ENCODE measurements at regions not wholly inside any gene's neighbourhood (a gene's known extent, or its start where the extent isn't known, plus 50 kb on each side); places are given as distances from the start of the nearest gene placed in this dataset.

DNA sequence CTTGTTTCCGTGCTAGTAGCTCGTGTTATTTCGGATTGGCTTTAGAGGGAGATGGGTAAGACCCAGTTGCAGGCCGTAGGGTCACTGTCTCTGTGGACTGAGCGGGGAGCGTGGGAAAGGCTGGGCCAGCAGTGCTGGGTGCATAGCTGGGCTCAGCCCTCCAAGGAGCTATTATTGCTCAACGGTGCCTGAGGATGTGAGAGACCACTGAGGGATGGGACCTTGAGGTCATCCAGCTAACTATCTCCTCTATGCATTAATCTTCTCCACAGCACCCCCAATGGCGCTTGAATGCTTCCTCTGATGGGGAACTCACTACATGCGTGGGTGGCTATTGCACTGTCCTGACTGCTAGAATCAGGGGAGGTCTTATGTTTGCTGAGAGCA, 126.1 kb upstream of the FOXF1 start:
- DNase-seq (ENCODE audit: insufficient read length, low spot score) (no peak), FAIRE-seq (no peak)
- TF ChIP-seq TAF1 (IDR thresholded peaks at IDR 0.05; ENCODE audit: low read depth, low read length): no peak
- TF ChIP-seq POLR2A (IDR thresholded peaks at IDR 0.05; ENCODE audit: low read depth, low read length): no peak
- TF ChIP-seq POLR2AphosphoS5 (IDR thresholded peaks at IDR 0.05; ENCODE audit: low read depth, low read length): no peak
- TF ChIP-seq SPI1 (IDR thresholded peaks at IDR 0.05; ENCODE audit: low read depth, low read length): no peak
- no peak for TF ChIP-seq POU2F2 (IDR thresholded peaks at IDR 0.05; ENCODE audit: low read depth, low read length)
- TF ChIP-seq PAX5 (IDR thresholded peaks at IDR 0.05; ENCODE audit: insufficient read depth, low read length, severe bottlenecking): no peak

DNA sequence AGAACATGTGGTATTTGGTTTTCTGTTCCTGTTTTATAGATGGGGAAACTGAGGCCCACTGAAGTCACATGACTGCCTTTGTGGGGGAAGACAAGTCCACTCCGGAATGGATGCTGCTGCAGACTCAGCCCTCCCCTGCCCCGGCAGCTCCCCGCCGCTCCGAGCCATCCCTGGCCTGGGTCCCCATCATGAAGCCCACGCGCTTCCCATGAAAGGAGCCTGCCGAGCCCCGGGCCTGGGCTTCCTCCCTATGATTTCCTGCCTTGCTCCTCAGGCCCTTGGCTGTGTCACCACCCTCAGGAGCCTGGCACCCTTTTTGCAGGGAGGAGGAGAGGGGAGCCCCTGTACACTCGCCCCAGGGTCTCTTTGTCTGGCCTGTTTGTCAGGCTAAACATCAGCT, 125.3 kb upstream of the FOXF1 start:
- FAIRE-seq (no peak), DNase-seq (ENCODE audit: insufficient read length, low spot score) (no peak)
- TF ChIP-seq PAX5 (IDR thresholded peaks at IDR 0.05; ENCODE audit: insufficient read depth, low read length, severe bottlenecking): no peak

DNA sequence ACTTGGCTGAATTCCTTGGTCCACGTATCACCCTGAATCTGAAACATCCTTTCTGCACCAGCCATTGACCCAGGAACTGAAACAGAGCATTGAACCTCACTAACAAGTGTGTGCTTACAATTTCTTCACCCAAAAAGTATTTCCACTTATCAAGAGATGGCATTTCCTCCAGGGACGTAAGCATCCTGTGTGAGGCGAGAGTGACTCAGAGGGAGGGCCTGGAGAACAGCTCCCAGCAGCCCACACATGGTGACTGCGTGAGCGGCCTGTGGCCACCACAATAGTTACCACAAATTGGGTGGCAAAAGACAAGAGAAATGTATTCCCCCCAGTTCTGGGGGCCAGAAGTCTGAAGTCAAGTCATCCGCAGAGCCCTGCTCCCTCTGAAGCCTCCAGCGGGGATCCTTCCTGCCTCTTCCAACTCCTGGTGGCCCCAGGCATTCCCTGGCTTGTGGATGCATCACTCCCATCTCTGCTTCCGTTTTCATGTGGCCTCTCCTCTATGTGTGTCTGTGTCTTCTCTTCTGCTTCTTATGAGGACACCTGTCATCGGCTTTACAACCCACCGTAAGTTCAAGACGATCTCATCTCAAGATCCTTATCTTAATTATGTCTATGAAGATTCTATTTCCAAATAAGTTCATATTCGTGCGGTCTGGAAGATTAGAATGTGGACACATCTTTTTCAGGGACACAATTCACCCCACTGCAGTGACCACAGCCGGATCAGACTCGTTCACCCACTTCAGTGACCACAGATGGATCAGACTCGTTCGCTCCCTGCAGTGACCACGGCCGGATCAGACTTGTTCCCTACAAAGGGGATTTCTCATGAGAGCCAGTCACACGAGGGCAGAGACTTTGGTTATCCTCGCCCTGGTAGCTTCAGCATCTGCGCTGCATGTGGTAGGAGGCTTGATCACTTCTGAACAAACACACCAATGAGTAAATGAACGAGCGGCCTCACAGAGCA, 122.6 kb upstream of the FOXF1 start:
- no peak for DNase-seq (ENCODE audit: insufficient read length, low spot score)
- no peak for FAIRE-seq
- no peak for TF ChIP-seq PAX5 (IDR thresholded peaks at IDR 0.05; ENCODE audit: insufficient read depth, low read length, severe bottlenecking)

DNA sequence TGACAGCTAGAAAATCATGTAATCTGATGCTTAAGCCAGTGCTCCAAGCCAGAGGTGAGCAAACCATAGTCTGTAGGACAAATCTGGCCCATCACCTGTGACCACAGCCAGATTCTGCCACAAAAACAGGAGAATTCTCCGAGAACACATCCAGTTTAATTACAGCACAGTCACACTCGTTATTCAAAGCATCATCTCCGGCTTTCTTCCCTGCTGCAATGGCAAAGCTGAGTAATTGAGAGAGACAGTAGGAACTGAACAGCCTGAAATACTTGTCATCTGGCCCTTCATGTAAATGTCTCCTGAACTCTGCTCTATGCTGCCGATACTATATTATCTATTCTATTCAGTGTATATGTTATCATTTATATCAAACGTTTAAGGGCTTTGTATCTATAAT, 121.4 kb upstream of the FOXF1 start:
- no peak for TF ChIP-seq TAF1 (IDR thresholded peaks at IDR 0.05; ENCODE audit: low read depth, low read length)
- TF ChIP-seq SPI1 (IDR thresholded peaks at IDR 0.05; ENCODE audit: low read depth, low read length): no peak
- TF ChIP-seq POLR2AphosphoS5 (IDR thresholded peaks at IDR 0.05; ENCODE audit: low read depth, low read length): no peak
- no peak for TF ChIP-seq POLR2A (IDR thresholded peaks at IDR 0.05; ENCODE audit: low read depth, low read length)
- DNase-seq (ENCODE audit: insufficient read length, low spot score) (no peak), FAIRE-seq (no peak)

DNA sequence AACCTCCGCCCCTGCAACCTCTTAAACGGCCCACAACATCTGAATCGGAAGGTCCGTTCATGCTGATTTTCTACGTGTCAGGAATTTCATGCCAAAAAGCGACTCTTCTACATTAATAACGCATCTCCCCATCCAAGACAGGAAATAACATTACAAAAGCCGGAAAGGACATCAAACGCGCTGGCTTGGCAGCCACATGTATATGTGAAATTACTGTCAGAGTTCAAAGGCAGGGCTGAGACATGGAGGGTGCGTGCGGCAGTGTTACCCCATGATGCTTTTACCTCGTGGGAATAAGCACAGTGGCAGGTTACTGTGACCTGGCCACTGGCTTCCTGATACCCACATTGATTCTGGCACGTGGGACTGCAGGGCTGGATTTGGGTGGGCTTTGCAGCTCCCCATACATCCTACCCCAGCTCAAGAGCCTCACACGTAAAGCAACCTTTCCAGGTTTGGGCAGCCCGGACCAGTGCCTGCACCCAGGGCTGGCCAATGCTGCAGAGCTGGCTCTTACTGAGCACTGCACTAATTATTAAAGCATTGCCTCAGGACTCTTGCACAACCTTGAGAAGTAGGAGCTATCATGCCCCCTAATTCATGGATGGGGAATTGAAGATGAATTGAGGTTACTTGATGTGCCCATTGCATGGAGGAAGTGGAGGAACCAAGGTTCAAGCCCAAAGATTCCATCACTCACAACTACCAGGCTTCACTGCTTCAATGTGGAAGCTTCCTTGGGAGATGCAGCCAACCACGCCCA, 120.6 kb upstream of the FOXF1 start:
- no peak for TF ChIP-seq POU2F2 (IDR thresholded peaks at IDR 0.05; ENCODE audit: low read depth, low read length)
- no peak for TF ChIP-seq SPI1 (IDR thresholded peaks at IDR 0.05; ENCODE audit: low read depth, low read length)
- FAIRE-seq (no peak), DNase-seq (ENCODE audit: insufficient read length, low spot score) (no peak)

DNA sequence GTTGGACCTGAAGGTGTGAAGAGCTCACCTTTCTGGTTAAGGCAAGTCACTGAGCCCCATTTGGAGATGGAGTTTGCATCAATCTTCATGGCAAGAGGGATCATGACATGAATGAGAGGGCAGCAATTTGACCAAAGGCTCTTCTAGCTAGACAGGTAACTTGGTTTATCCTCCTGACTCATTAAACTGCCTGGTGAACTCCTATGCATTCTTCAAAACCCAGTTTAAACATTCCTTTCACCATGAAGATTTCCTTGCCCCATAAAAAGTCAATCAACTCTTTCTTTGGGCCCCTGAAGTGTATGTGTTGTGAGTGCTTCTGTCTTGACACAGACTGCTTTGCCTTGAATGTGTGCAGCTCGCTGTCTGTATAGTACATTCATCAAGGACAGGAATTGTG, 120.0 kb upstream of the FOXF1 start:
- TF ChIP-seq TAF1 (IDR thresholded peaks at IDR 0.05; ENCODE audit: low read depth, low read length): no peak
- no peak for TF ChIP-seq PAX5 (IDR thresholded peaks at IDR 0.05; ENCODE audit: insufficient read depth, low read length, severe bottlenecking)
- TF ChIP-seq POLR2A (IDR thresholded peaks at IDR 0.05; ENCODE audit: low read depth, low read length): no peak
- no peak for TF ChIP-seq POLR2AphosphoS5 (IDR thresholded peaks at IDR 0.05; ENCODE audit: low read depth, low read length)
- TF ChIP-seq POU2F2 (IDR thresholded peaks at IDR 0.05; ENCODE audit: low read depth, low read length): no peak
- TF ChIP-seq SPI1 (IDR thresholded peaks at IDR 0.05; ENCODE audit: low read depth, low read length): no peak
- no peak for DNase-seq (ENCODE audit: insufficient read length, low spot score)
- no peak for FAIRE-seq

DNA sequence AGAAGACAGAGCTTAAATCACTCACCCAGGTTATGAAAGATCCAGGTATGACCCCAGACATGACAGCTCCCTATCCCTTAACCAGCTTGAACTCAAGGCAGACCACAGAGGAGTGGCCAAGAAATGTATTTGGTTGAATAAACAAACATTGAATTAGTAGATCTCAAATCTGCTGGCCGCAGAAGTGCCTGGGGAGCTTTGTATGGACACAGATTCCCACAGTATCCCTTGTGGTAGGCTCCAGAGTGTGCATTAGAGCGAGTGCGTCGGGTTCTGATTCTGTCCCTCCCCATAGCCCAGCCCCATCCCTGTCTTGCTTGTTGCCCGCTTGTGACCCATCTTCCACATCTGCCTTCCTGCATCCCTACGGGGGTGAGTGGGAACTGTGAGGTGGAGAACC, 118.8 kb upstream of the FOXF1 start:
- no peak for FAIRE-seq
- no peak for DNase-seq (ENCODE audit: insufficient read length, low spot score)
- TF ChIP-seq TAF1 (IDR thresholded peaks at IDR 0.05; ENCODE audit: low read depth, low read length) (no peak), PAX5 (IDR thresholded peaks at IDR 0.05; ENCODE audit: insufficient read depth, low read length, severe bottlenecking) (no peak), SPI1 (IDR thresholded peaks at IDR 0.05; ENCODE audit: low read depth, low read length) (no peak), POLR2AphosphoS5 (IDR thresholded peaks at IDR 0.05; ENCODE audit: low read depth, low read length) (no peak), POU2F2 (IDR thresholded peaks at IDR 0.05; ENCODE audit: low read depth, low read length) (no peak), POLR2A (IDR thresholded peaks at IDR 0.05; ENCODE audit: low read depth, low read length) (no peak)

DNA sequence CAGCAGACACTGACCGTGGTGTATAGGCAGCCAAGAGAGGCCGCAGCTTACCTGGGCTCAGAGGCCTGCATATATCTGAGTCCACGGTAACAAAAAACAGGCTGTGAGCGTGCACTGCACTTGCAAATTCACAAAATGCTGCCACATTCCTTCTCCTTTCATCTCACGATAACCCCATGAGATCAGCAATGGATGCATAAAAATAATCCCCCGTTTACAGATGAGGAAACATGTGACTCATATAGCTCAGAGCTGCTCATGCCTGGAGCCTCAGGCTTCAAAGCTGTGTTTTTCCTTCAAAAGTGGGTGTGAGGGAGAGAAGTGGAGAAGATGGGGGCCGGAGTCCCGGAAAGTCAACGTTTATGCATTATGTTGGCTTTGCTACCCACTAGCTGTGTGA, 118.3 kb upstream of the FOXF1 start:
- TF ChIP-seq POU2F2 (IDR thresholded peaks at IDR 0.05; ENCODE audit: low read depth, low read length): no peak
- no peak for TF ChIP-seq SPI1 (IDR thresholded peaks at IDR 0.05; ENCODE audit: low read depth, low read length)
- no peak for TF ChIP-seq POLR2AphosphoS5 (IDR thresholded peaks at IDR 0.05; ENCODE audit: low read depth, low read length)
- TF ChIP-seq POLR2A (IDR thresholded peaks at IDR 0.05; ENCODE audit: low read depth, low read length): no peak
- no peak for TF ChIP-seq PAX5 (IDR thresholded peaks at IDR 0.05; ENCODE audit: insufficient read depth, low read length, severe bottlenecking)
- TF ChIP-seq TAF1 (IDR thresholded peaks at IDR 0.05; ENCODE audit: low read depth, low read length): no peak
- DNase-seq (ENCODE audit: insufficient read length, low spot score): no peak
- no peak for FAIRE-seq

DNA sequence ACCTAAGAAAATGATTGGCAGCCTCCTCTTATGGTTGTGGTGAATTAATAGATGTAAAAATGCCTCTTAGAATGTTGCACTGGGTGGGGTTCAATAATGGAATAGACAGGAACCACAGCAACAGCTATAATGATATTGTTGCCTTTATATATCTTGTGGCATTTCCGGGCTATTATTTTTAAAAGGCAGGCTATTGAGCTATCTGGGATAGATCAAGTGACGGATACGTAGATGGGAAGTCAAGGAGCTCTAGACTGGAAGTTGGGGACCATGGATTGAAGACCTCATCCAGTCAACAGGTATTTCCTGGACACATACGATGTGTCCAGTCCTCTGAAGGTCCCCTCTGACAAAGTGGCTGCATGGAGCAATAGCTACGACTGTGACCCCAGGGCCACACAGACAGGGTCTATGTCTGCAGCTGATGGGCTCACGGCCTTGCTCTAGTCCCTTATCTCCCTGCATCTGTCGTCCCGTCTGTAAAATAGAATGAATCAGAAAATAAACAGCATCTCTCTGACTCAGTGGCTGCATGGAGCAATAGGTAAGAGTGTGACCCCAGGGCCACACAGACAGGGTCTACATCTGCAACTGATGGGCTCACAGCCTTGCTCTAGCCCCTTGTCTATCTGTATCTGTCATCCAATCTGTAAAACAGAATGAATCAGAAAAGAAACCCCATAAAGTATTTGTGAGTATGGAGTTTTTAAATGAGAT, 117.7 kb upstream of the FOXF1 start:
- TF ChIP-seq PAX5 (IDR thresholded peaks at IDR 0.05; ENCODE audit: insufficient read depth, low read length, severe bottlenecking) (no peak), POLR2A (IDR thresholded peaks at IDR 0.05; ENCODE audit: low read depth, low read length) (no peak), SPI1 (IDR thresholded peaks at IDR 0.05; ENCODE audit: low read depth, low read length) (no peak), TAF1 (IDR thresholded peaks at IDR 0.05; ENCODE audit: low read depth, low read length) (no peak), POU2F2 (IDR thresholded peaks at IDR 0.05; ENCODE audit: low read depth, low read length) (no peak), POLR2AphosphoS5 (IDR thresholded peaks at IDR 0.05; ENCODE audit: low read depth, low read length) (no peak)
- no peak for DNase-seq (ENCODE audit: insufficient read length, low spot score)
- FAIRE-seq: no peak
